Body of pancreas (tissue), 4 donors: ENCODE measurements at regions not wholly inside any gene's neighbourhood (a gene's known extent, or its start where the extent isn't known, plus 50 kb on each side); places are given as distances from the start of the nearest gene placed in this dataset.
A peak's percentile ranks its signal among the peaks of the same experiment; 100 is the strongest.

Source experiments
- ATAC-seq: fragments of 150-250 bp; one replicate; pipeline ENCODE4 v1.9.1; 2016
- DNase-seq, 4 donors: peaks; one replicate each; pipeline ENCODE4 v3.0.0-alpha.2; 2019
- H3K27ac ChIP-seq, 4 donors: fragments of 200-600 bp; sonication (generic); 1 replicate in 3 of 4; 2 replicates in 1 of 4; pipeline versions ENCODE4 v1.5.1 to v1.6.1; 2016 to 2019; ENCODE audit warnings: mild to moderate bottlenecking in 1 of 4, mixed read lengths in 1 of 4, moderate library complexity in 1 of 4
- H3K27me3 ChIP-seq, 2 donors: fragments of 200-600 bp; sonication (generic); one replicate each; pipeline ENCODE4 v1.6.0; 2016; ENCODE audit warnings: mild to moderate bottlenecking in 1 of 2
- H3K36me3 ChIP-seq, 2 donors: fragments of 200-600 bp; sonication (generic); replicated peaks in 1 of 2; 2 replicates each; pipeline ENCODE4 v1.5.1; 2016; ENCODE audit warnings: low read depth in 2 of 2; ENCODE audit not compliant: insufficient read depth in 1 of 2
- H3K4me1 ChIP-seq: fragments of 200-600 bp; sonication (generic); one replicate; pipeline ENCODE4 v1.6.0; 2016
- H3K4me3 ChIP-seq, 2 donors: fragments of 200-600 bp; sonication (generic); 1 replicate in 1 of 2; 2 replicates in 1 of 2; pipeline ENCODE4 v1.5.1; 2016 to 2019
- H3K9me3 ChIP-seq, 3 donors: fragments of 200-600 bp; sonication (generic); 1 replicate in 2 of 3; 2 replicates in 1 of 3; pipeline ENCODE4 v1.5.1; 2016
- POLR2A ChIP-seq, 3 donors: fragments of 450-650 bp; IDR thresholded peaks; one replicate each; pipeline ENCODE4 v1.6.1; 2016; ENCODE audit warnings: antibody characterized with exemption in 3 of 3, mild to moderate bottlenecking in 2 of 3
- WGBS, 2 donors: methylation state at CpG; one replicate each; pipeline ENCODE4 v1.1.5; 2017; 5-methylcytosine and 5-hydroxymethylcytosine counted together
- intact Hi-C: fragments of 100-400 bp; cut with DNase I; formaldehyde crosslinking; loops from one replicate; pipeline ENCODE4 v1.15.1; 2023
- TF ChIP-seq, protein P1 (sequence below), 7 experiments: fragments of 450-650 bp in 4 of 7; fragments of 200-600 bp in 3 of 7; sonication (generic) in 3 of 7; IDR thresholded peaks; one replicate each; pipeline ENCODE4 v1.5.1; 2016 to 2019; ENCODE audit warnings: antibody characterized with exemption in 7 of 7

DNA sequence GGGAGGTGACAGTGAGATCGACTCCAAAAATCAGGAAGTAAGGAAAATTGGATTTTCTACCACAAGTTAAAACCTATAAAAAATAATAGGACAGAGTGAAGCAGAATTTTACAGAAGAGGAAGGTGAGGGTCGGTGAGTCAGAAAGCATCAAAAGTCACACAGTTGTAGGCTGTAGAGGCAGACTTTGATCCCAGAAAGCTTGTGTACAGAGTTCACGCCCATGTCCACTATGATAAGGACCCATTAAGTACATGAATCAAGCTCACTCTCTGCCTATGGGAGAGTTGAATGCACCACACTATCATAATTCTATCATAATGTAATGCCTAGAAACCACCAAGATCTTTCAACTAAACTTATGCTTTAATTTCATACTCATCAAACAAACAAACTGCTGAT is 291.2 kb downstream of the PRELID2 start:
- H3K27ac ChIP-seq, result no peak overlapping the region
- intact Hi-C loops, result no loop called here
- DNase-seq, result no peak
- TF ChIP-seq, protein P1, sequence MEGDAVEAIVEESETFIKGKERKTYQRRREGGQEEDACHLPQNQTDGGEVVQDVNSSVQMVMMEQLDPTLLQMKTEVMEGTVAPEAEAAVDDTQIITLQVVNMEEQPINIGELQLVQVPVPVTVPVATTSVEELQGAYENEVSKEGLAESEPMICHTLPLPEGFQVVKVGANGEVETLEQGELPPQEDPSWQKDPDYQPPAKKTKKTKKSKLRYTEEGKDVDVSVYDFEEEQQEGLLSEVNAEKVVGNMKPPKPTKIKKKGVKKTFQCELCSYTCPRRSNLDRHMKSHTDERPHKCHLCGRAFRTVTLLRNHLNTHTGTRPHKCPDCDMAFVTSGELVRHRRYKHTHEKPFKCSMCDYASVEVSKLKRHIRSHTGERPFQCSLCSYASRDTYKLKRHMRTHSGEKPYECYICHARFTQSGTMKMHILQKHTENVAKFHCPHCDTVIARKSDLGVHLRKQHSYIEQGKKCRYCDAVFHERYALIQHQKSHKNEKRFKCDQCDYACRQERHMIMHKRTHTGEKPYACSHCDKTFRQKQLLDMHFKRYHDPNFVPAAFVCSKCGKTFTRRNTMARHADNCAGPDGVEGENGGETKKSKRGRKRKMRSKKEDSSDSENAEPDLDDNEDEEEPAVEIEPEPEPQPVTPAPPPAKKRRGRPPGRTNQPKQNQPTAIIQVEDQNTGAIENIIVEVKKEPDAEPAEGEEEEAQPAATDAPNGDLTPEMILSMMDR (IDR thresholded peaks at IDR 0.05), result no peak
- no peak for TF ChIP-seq POLR2A (IDR thresholded peaks at IDR 0.05)
- H3K36me3 ChIP-seq, result no peaks in the 10 kb centered on the region
- H3K9me3 ChIP-seq, result no peaks in the 10 kb centered on the region
- ATAC-seq, result no peak
- 77 to 78% methylated on average over 3 of the region's 3 CpGs for WGBS, 2 donors
- no peaks in the 10 kb centered on the region for H3K27me3 ChIP-seq
- H3K4me3 ChIP-seq, result no peak overlapping the region
- H3K4me1 ChIP-seq, result peaks cover 13% of the 10 kb centered on the region

DNA sequence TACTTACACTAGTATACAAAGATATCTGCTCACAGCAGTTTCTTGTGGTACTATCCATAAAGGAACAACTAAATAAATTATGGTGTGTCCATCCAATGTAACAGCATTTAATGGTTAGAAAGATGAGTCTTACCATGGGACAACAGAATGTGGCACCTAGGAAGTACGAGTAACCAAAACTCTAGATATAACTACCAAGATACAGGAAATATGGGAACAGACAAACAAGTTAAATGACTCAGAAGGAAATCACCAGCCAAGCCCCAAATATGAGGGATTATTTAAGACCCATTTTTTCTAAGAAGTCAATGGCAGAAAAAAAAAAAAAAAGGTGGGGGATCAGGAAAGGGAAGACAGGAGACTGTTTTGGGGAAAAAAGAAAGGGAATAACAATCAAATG is 294.8 kb downstream of the PRELID2 start:
- 95 to 96% methylated on average over 1 of the region's 1 CpG for WGBS, 2 donors
- DNase-seq (no peak), ATAC-seq (no peak)
- no peaks in the 10 kb centered on the region for H3K36me3 ChIP-seq
- H3K4me1 ChIP-seq, result no peaks in the 10 kb centered on the region
- no peak overlapping the region for H3K27ac ChIP-seq
- H3K4me3 ChIP-seq, result no peak overlapping the region
- H3K27me3 ChIP-seq, result no peaks in the 10 kb centered on the region
- no peaks in the 10 kb centered on the region for H3K9me3 ChIP-seq
- intact Hi-C loops, result no loop called here
- TF ChIP-seq POLR2A (IDR thresholded peaks at IDR 0.05), result no peak
- TF ChIP-seq, protein P1 (IDR thresholded peaks at IDR 0.05), result no peak

DNA sequence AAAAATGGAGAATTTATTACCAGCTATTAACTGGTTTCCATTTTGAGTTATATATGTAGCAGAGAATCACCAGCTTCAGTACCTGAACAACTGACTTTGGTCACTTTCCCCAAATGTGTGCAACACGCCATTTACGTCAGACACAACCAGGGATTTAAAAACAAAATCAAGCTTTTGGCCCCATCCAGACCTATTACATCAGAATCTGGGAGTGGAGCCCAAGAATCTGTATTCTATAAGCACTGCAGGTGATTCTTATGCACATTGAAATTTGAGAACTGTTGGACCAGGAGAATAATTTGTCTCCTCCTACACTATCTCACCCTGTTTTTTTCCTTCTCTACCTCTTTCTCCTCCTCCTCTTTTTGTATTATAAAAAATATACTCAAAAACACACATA is 295.9 kb downstream of the PRELID2 start:
- no peaks in the 10 kb centered on the region for H3K36me3 ChIP-seq
- no peak overlapping the region for H3K27ac ChIP-seq
- no peaks in the 10 kb centered on the region for H3K9me3 ChIP-seq
- WGBS, 2 donors, result 92 to 93% methylated on average over 2 of the region's 2 CpGs
- H3K4me3 ChIP-seq, result no peak overlapping the region
- no peaks in the 10 kb centered on the region for H3K4me1 ChIP-seq
- H3K27me3 ChIP-seq, result no peaks in the 10 kb centered on the region
- ATAC-seq (no peak), DNase-seq (no peak)
- no peak for TF ChIP-seq POLR2A (IDR thresholded peaks at IDR 0.05)
- TF ChIP-seq, protein P1 (IDR thresholded peaks at IDR 0.05), result no peak
- intact Hi-C loops, result no loop called here

DNA sequence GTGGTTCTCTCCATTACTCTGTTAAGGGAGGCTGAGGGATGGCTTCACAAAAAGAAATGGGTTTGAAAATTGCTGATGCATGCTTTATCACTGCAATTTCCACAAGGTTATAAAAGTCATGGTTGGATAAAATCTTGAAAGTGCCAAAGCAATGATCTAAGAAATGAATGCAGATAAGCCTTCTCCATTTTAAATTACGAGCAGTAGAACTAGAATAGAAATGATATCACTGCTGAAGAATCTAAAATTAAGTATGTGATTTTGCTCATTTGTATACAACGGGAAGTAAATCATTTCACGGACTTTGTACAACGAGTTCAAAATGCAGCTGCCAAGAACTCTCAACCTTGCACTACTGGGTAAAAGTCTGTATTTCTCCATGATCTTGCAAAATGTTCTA is 299.0 kb downstream of the PRELID2 start:
- intact Hi-C loops, result no loop called here
- TF ChIP-seq, protein P1 (IDR thresholded peaks at IDR 0.05), result no peak
- TF ChIP-seq POLR2A (IDR thresholded peaks at IDR 0.05), result no peak
- 64 to 71% methylated on average over 4 of the region's 4 CpGs for whole genome bisulfite sequencing, 2 donors
- Histone ChIP-seq H3K36me3 (no peaks in the 10 kb centered on the region), H3K4me1 (peaks cover 4% of the 10 kb centered on the region), H3K4me3 (no peak overlapping the region), H3K9me3 (no peaks in the 10 kb centered on the region), H3K27me3 (no peaks in the 10 kb centered on the region), H3K27ac (peak overlapping the region in 2 of 4 donors; percentile 18 to 19)
- peak; percentile 78 for ATAC-seq
- no peak for DNase-seq

DNA sequence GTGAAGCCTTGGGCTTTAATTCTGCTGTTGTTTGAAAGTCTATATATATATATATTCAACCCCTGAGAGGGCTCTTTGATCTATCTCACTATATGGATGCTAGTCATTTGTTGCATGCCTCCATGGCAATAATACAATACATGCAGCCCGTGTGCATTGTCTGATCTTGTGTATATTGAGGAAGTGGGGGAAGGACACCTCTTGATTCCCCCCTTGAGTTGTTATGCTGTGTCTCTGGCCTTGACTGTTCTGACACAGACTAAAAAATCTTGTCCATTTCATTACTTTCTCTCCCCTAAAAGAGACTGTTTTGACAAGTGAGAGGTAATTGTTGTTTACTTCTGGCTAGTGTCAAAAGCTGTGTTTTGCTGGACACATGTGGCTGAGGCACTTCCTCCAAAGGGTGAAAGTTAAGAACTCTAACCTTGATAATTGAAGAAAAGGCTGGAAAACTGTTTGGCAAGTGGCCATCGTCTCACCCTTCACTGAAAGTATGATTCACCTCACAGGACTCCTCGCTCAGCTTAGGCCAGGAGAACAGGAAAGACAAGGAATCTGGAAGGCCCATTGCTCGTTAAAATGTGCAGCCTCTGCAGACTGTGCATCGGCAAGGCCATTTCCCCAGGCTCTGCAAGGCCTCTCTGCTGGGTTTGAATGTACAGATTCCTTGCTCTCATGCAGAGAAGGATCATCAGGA is 304.0 kb downstream of the PRELID2 start:
- intact Hi-C loops, result no loop called here
- ATAC-seq, result peak; percentile 28
- no peaks in the 10 kb centered on the region for H3K27me3 ChIP-seq
- H3K36me3 ChIP-seq, result no peaks in the 10 kb centered on the region
- TF ChIP-seq, protein P1 (IDR thresholded peaks at IDR 0.05), result no peak
- no peak for TF ChIP-seq POLR2A (IDR thresholded peaks at IDR 0.05)
- no peak overlapping the region for H3K27ac ChIP-seq
- H3K9me3 ChIP-seq, result no peaks in the 10 kb centered on the region
- peak; percentile 14 to 64 (median 40) for DNase-seq
- WGBS, 2 donors, result 43 to 51% methylated on average over 5 of the region's 5 CpGs
- H3K4me3 ChIP-seq, result no peak overlapping the region
- peaks cover 4% of the 10 kb centered on the region for H3K4me1 ChIP-seq
